Osteocyte (in vitro differentiated cells): ENCODE measurements at regions not wholly inside any gene's neighbourhood (a gene's known extent, or its start where the extent isn't known, plus 50 kb on each side); places are given as distances from the start of the nearest gene placed in this dataset.

Experiments used
- DNase-seq: peaks from one replicate; pipeline ENCODE4 v3.0.0; 2021; ENCODE audit warnings: mixed read lengths; ENCODE audit not compliant: unreplicated experiment; ENCODE audit errors: extremely low spot score
- H3K27ac Mint-ChIP-seq: one replicate; pipeline ENCODE4 v1.8.0; 2021; ENCODE audit warnings: mild to moderate bottlenecking, mixed read lengths; ENCODE audit not compliant: unreplicated experiment
- H3K27me3 Mint-ChIP-seq: one replicate; pipeline ENCODE4 v1.8.0; 2021; ENCODE audit warnings: mixed read lengths; ENCODE audit not compliant: unreplicated experiment
- H3K36me3 Mint-ChIP-seq: one replicate; pipeline ENCODE4 v1.8.0; 2021; ENCODE audit warnings: mixed read lengths; ENCODE audit not compliant: unreplicated experiment
- H3K4me1 Mint-ChIP-seq: one replicate; pipeline ENCODE4 v1.8.0; 2021; ENCODE audit warnings: mixed read lengths; ENCODE audit not compliant: unreplicated experiment
- H3K4me3 Mint-ChIP-seq: one replicate; pipeline ENCODE4 v1.8.0; 2021; ENCODE audit warnings: mild to moderate bottlenecking, moderate library complexity, mixed read lengths; ENCODE audit not compliant: unreplicated experiment
- H3K9me3 Mint-ChIP-seq: one replicate; pipeline ENCODE4 v1.8.0; 2021; ENCODE audit warnings: mixed read lengths; ENCODE audit not compliant: unreplicated experiment
- TF ChIP-seq, protein P1 (sequence below): fragments of 200-600 bp; sonication (generic); IDR thresholded peaks from 2 replicates; pipeline ENCODE4 v1.5.0; 2021; ENCODE audit warnings: antibody characterized with exemption, mild to moderate bottlenecking, moderate library complexity

DNA sequence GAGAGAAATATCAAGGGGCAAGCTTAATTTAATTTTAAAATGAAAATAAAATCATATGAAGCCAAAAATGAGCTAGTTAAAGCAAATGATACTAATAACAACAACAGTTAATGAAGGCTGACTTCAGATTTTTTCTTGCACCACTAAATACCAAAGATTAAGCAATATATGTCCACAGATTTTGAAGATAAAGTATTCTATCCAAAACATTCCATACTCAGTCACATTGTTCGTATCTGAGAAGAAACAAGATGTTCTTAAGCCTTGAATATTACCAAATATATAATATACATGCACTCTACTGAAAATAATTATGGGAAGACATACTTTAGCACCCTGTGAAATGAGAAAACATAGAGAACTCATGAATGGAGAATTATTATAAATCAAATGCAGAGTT lies 593.3 kb upstream of the SYT4 start:
- H3K9me3 Mint-ChIP-seq = peaks cover 5% of the 10 kb centered on the region
- peaks cover 6% of the 10 kb centered on the region for H3K36me3 Mint-ChIP-seq
- H3K27ac Mint-ChIP-seq = peak overlapping the region; percentile 58
- DNase-seq = no peak
- no peak overlapping the region for H3K4me3 Mint-ChIP-seq
- TF ChIP-seq, protein P1, sequence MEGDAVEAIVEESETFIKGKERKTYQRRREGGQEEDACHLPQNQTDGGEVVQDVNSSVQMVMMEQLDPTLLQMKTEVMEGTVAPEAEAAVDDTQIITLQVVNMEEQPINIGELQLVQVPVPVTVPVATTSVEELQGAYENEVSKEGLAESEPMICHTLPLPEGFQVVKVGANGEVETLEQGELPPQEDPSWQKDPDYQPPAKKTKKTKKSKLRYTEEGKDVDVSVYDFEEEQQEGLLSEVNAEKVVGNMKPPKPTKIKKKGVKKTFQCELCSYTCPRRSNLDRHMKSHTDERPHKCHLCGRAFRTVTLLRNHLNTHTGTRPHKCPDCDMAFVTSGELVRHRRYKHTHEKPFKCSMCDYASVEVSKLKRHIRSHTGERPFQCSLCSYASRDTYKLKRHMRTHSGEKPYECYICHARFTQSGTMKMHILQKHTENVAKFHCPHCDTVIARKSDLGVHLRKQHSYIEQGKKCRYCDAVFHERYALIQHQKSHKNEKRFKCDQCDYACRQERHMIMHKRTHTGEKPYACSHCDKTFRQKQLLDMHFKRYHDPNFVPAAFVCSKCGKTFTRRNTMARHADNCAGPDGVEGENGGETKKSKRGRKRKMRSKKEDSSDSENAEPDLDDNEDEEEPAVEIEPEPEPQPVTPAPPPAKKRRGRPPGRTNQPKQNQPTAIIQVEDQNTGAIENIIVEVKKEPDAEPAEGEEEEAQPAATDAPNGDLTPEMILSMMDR = no peak
- H3K4me1 Mint-ChIP-seq = peaks cover 70% of the 10 kb centered on the region
- no peaks in the 10 kb centered on the region for H3K27me3 Mint-ChIP-seq

- H3K4me1 Mint-ChIP-seq = peaks cover 62% of the 10 kb centered on the region
- no peaks in the 10 kb centered on the region for H3K27me3 Mint-ChIP-seq
- H3K27ac Mint-ChIP-seq = peak overlapping the region; percentile 88
- DNase-seq = no peak
- no peak overlapping the region for H3K4me3 Mint-ChIP-seq
- H3K9me3 Mint-ChIP-seq = no peaks in the 10 kb centered on the region
- peaks cover 5% of the 10 kb centered on the region for H3K36me3 Mint-ChIP-seq
- TF ChIP-seq, protein P1 = no peak
Measured at GRCh38 chr18:43875511-43875910, 598.2 kb upstream of the SYT4 start.

GRCh38 chr18:43876286-43876685 lies 599.0 kb upstream of the SYT4 start:
- peaks cover 5% of the 10 kb centered on the region for H3K36me3 Mint-ChIP-seq
- no peaks in the 10 kb centered on the region for H3K27me3 Mint-ChIP-seq
- peak overlapping the region; percentile 19 for H3K4me3 Mint-ChIP-seq
- H3K9me3 Mint-ChIP-seq = peaks cover 3% of the 10 kb centered on the region
- TF ChIP-seq, protein P1 = no peak
- H3K4me1 Mint-ChIP-seq = peaks cover 62% of the 10 kb centered on the region
- peak overlapping the region; percentile 88 for H3K27ac Mint-ChIP-seq
- no peak for DNase-seq

- Mint-ChIP-seq H3K4me1 (peaks cover 63% of the 10 kb centered on the region), H3K27ac (peak overlapping the region; percentile 88), H3K36me3 (peaks cover 5% of the 10 kb centered on the region), H3K4me3 (no peak overlapping the region), H3K27me3 (no peaks in the 10 kb centered on the region), H3K9me3 (peaks cover 5% of the 10 kb centered on the region)
- DNase-seq = no peak
- TF ChIP-seq, protein P1 = no peak
Measured at GRCh38 chr18:43876748-43877147, 599.5 kb upstream of the SYT4 start.

- Mint-ChIP-seq H3K27me3 (no peaks in the 10 kb centered on the region), H3K9me3 (peaks cover 5% of the 10 kb centered on the region), H3K27ac (peak overlapping the region; percentile 88), H3K4me1 (peaks cover 73% of the 10 kb centered on the region), H3K4me3 (no peak overlapping the region), H3K36me3 (peaks cover 5% of the 10 kb centered on the region)
- DNase-seq = no peak
- TF ChIP-seq, protein P1 = no peak
Measured at GRCh38 chr18:43877616-43878321, 600.5 kb upstream of the SYT4 start.
